ENCODE measurements at regions not wholly inside any gene's neighbourhood (a gene's known extent, or its start where the extent isn't known, plus 50 kb on each side); places are given as distances from the start of the nearest gene placed in this dataset.
"Not testable (repeated sequence)": the region's sequence is repeated elsewhere in the genome, so short reads cannot be mapped to it uniquely, and the experiment has no call there.

DNA sequence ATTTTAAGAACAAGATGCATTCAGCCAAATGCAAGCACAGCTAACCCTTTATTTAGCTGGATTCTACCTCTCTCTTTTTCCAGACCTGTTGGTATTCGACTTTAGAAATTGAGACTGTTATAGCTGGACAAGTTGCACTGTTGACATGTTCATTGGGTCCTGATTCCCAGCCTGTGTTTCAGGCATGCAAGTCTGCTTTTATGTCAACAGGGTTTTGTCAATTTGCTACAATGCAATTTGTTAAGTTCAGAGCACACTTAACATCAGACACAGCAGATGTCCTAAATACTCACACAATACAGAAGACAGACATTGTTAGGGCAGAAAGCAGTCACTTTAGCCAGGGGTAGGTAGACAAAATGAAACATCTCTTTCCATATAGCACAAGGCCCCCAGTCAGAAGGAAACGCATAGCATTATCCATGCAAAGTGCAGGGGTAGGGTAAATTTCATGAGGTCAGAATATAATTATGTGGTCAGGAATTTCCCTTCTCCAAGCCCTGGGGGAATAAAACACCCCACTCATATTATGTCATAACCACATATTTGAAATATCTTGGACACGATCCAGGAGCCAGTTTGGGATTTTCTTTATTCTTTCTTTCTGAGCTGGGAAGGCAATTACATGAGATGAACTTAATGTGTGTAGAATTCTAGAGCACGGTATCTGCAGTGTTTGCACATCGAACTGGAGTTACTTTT is 504.1 kb downstream of the NTRK3 start:
- peak; percentile 86 for DNase-seq

DNA sequence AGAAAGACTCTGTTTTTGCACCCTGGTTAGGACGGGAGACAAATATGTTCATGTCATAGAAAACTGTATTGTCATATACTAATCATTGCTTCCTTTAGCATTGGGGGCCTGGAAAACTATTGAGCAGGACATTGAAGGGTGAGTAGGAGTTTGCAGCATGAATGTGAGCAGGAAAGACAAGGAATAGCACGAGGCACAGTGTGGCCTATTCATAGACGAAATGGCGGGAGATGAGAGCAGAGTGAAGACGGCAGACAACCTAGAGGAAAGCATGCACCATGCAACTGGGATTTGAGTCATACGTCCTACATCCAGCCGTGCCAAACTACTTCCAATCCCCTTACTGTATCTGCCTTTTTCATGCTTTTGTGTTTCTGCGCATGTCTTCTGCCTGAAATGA is 508.1 kb downstream of the NTRK3 start:
- no peak for DNase-seq

DNA sequence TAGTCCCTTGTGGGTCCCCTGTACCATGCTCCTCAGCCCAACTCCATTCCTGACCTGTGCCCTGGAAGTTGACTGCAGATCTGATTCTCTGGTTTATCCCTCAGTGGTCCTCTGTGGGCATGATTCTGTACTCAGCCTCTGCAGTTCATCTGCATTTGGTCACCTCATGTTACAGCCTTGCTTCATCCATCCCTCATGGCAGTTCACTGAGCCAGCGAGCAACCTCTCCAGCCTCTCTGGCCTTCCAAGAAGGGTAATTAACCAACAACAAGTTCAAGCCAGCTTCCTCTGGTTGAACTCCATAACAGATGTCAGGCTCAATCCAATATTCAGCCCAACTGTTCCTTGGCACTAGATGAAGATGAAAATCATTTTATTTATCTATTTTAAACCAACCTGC is 509.5 kb downstream of the NTRK3 start:
- no peak for DNase-seq

DNA sequence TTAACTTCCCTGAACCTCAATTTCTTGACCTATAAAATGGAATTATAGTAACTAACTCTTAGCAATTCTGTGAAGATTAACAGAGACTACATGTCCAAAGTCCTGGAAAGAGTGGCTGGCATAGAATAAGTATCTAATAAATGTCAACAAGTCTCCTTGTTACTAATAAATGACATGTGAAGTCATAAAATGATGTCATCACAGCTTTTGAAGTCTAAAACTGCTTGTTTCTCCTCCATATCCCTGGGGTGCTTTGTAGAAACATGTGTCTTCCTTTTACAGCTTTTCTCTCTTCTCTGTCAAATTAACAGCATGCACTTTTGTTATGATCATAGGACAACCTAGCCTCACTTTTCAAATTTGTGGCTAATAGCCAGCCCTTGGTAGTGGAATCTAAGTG is 510.2 kb downstream of the NTRK3 start:
- DNase-seq, result no peak

DNA sequence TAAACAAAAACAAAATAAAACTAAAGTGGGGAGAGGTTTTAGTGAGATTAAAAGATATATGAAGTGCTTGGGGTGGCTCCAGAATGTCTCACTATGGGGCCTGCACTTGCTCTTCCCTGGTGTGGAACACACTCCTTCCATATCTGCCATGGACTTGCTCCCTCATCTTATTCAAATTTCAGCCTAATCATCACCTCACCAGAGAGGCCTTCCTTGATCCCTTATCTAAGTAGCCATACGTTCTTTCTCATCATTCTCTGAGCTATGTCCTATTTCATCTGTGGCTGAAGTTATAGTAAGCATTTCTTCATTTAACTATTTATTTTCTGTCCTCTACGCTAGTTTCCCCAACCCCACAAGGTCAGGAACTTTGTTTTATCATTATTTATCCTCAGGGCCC is 511.7 kb downstream of the NTRK3 start:
- DNase-seq, result no peak

DNA sequence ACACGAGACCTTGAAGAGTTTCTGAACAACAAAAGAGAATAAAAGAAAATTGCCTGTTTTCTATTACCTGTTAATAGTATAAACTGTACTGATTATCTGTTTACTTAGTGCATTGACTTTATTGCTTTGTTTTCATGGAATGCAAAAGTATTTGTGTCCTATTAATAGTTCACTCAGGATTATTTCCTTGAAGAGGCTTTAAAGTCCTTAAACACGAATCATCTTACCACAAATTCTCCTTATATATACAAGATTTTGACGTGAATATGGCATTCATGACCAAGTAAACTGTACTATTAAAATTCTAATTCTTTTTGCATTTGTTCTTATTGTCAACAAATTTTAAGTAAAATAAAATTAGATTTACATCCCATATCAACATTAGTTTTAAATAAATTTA is 513.0 kb downstream of the NTRK3 start:
- DNase-seq, result no peak

DNA sequence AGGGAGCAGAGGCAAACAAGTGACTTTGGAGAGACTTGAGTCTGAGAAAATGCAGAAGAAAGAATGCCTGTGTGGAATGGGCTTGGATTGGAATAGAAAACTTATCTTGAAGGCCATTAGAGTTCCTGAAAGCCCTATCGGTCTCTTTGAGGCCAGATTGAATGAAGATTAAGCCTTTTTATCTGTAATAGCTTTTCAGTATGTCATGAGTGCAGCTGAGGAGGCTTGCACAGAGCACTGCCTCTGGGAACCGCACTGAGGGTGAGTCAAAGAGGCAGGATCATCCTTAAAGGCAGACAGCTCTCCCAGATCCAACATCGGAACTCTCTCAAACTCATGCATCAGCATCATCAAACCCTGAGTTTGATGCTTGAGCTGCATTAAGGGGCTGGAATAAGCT is 515.2 kb downstream of the NTRK3 start:
- DNase-seq, result no peak

DNA sequence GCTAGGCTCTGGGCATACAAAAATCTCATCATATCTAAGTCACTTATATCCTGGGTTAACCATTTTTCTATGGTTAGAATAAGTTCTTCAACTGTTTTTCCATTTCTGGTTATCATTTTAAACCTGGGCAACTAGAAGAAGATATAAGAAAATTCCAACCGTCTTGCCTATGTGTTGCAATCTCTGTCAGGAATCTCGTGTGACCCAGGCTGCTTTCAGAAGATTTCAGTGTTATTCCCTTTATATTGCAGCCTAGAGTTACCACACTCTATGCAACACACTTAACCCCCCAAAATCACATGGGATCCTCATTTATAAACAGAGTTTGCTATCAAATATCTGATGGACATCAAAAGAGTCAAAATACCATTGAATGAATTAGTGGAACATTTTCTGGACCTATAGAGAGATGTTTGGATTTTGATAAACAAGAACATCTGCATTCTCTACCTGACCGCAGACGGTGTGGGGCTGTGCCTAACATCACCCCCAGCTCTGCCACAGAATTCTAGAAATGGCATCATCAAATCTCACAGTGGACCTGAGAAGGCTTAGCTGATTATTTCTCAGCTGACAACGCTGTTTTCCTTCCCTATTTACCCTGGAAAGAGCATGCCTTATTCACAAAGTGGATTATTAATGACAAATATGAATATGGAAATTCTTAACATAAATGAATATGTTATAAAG is 515.7 kb downstream of the NTRK3 start:
- DNase-seq, result no peak

DNA sequence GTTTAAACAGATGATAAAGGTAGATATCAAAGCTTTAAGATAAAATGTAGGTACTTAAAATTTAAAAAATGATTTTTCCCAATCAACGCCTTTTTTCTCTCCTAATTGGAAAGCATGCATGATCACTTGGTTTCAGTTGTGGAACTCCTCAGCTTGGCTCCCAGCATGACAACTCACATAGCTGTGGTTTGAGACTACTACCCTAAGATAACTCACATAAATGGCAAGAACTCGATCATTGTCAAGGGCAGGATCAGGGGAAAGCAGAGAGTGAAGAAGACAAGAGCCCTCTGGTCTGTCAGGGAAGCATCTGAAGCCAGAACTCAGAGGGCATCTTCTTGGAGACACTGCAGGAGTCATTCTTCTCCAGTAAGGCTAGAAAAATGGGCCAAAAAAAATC is 516.7 kb downstream of the NTRK3 start:
- DNase-seq, result no peak

DNA sequence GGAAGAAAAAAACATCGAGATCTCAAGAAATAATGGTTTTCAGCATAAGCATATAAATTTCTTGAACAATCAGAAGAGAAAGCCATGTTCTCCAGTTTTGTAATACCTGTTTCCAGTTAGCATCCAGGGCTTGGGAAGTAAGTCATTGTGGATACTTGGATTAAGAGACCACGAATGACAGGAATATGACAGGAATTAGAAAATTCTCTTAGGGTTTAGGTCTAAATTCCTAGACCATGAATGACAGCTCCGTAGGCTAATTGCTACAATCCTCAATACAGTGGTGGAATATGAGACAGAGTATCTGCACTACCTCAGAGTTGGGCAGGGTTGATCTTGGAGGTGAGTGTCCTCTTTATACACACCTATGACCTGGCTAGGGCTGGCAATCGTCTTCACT is 517.5 kb downstream of the NTRK3 start:
- no peak for DNase-seq

DNA sequence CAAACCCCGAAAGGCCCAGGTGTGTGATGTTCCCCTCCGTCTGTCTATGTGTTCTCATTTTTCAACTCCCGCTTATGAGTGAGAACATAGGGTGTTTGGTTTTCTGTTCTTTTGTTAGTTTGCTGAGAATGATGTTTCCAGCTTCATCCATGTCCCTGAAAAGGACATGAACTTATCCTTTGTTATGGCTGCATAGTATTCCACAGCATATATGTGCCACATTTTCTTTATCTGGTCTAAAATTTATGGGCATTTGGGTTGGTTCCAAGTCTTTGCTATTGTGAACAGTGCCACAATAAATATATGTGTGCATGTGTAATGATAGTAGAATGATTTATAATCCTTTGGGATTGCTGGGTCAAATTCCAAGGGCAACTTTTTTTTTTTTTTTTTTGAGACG is 519.1 kb downstream of the NTRK3 start:
- not testable (repeated sequence) for DNase-seq

DNA sequence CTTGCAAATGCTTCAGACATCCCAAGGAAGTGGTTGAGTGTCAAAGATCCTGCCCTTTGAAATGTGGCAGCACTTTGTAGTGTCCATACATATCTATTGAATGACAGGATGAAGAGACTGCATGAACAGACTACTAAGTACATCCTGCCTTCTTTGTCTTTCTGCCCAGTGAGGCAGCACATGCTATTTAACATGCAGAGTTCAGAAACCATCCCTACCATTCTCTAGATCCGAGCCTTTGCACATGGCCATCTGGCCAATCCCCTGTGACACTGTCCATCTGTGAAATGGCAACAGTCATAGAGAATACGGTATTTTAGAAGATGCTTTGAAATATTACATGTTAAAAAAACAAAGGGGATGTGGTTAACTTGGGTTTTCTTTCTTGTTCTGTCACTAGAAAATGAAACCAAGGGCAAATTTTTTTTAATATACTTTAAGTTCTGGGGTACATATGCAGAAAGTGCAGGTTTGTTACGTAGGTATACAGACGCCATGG is 519.6 kb downstream of the NTRK3 start:
- no peak for DNase-seq

DNA sequence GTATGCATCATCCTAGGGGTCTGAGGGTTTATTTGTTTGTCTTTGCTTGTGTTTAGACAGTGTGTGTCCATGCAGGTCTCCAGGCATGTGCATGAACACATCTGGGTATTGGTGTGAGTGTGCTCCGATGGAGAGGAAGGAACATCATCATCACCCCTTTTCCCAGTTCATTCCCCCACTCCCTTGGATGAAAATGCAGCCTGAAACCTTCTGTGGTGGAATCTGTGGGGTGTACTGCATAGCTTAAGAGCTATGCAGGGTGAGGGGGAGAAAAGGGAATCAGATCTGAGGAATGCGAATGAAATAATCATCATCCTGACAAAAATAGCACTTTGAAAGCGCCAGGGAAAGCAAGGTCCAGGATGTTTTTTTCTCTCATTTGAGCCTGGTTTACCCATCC is 520.1 kb downstream of the NTRK3 start:
- no peak for DNase-seq

DNA sequence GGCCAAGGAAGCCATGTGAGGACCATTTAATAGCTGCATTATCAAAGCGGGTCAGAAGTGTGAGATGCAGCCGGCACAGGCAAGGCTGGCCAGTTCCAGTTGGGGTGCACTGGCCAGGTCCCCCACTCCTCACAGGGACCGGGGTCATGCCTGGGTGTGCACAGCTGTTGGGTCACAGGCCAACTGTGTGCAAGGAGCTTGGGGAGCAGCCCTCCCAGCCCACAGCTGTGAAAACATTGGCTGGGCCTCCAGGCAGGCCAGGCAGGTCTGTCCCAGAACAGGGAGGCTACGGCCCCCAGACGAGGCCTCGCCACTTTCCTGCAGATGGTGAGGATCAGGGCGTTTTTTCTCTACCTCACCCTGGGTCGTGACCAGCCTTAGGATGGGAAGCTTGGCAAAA is 521.0 kb downstream of the NTRK3 start:
- no peak for DNase-seq

DNA sequence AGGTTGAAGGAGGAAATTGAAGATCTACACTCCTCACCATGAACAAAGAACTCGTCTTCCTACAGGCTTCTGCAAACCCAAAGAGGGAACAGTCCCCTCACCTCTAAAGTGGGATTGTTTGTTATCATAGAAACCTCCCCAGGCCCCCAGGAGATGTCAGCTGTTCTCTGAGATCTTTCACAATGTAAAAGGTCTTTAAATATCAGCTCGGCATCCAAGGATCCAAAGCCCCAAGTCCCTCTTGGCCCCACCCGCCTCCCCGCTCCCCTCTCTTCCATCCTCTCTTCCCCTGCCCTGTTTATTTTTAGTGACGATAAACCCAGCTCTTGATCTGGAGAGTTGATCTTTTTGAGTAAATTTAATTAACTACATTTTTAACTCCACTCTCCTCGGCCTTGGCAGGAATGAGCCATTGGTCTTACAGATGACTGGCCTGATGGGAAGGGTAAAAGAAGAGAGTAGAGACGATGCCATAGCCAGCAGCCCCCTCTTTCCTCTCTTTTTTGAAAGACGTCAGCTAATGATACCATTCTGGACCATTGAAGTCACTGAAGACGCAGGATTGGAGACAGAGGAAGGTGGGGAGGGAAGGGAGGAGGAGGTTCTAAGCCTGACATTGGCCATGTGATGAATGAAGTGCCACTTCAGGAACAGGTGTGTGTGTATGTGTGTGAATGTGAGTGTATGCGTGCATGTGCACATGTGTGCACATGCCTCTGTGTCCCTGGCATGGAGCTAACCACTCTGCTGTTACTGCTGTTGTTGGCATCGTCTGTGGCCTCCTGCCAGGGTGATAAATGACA is 521.8 kb downstream of the NTRK3 start:
- DNase-seq, result no peak

DNA sequence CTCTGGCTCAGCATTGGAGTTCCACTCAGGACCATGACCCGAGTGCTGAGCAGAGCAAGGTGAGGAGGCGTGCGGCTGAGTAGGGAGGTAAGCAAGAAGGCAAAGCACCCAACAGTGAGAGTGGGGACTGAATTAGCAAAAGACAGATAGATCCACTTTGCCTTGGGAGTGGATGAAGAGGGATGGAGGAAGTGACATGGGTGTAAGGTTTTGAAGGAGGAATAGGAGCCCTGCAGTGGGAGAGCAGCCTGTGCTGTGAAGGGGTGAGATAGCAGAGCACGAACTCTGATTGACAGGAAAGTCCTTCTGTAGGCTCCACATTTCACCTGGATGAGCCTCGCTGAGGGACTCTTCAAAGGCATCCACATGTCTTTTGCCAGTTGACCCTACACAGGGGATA is 522.6 kb downstream of the NTRK3 start:
- DNase-seq, result no peak

DNA sequence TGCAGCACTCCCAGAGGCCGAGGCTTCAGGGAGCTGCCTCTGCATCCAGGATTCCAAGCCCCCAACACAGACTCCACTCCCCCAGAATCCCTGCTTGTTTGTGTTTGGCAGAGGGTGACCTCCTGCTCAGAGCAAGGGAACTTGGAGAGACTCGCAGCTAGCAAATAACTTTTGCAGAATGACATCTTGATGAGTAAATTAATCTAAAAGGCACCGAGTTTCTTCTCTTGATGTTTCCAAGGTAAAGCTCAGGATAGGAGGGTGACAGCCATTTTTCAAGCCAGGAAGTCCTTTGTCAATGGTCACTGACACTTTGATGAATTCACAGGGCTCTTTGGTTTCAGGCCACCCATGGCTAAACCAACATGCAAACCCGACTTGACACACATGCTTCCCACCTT is 523.0 kb downstream of the NTRK3 start:
- DNase-seq, result no peak

DNA sequence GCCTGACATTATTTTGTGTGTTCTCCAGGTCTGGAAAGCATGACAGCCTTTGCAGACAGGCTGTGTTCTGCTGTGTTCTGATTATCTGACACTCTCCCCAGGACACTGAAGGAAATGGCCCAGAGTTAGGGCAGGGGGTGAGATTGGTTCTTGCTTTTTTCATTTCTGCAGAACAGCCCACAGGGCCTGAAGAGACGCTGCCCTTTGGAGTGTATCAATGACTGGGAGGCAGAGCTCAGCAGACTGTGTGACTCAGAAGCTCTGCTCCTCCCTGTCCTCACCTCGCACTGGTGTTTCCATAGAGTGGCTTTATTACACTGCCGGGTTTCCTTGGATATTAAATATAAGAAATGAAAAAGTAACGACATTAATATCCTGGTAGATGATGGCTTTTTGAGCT is 523.6 kb downstream of the NTRK3 start:
- DNase-seq, result no peak

DNA sequence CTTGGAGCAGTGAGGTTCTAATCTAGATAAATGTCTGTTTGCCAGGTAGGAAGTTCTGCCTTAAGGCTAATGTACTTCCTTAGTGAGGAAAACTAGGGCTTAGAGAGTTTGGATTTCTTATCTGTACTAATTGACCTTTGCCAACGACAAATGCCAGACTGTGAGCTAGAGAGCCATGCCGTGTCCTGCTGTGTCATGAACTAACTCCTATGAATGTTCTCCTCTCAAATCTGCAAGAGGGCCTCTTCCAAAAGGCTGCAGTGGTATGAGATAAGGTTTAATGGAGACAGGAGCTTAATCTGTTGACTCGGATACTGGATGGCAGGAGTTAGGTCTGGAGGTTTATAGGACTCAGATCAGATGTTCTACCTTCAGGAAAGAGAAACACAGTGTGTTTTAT is 524.9 kb downstream of the NTRK3 start:
- no peak for DNase-seq

DNA sequence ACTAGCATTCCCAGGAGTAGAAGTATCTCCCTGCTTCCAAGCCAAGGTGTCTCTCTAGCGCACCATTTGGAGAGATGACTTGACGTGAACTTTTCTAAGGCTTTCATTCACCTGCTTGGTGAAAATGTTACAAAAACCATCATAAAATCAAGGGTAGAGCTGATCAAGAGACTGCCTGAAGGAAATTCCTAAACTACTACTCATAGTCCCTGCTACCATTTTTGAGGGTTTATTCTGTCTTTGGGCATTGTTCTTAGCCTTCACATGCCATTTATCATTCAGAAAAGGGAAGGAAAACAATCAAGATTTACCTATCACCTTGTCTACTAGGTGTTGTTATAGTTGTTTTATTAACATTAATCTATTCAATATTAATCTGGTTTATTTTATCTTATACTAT is 525.8 kb downstream of the NTRK3 start:
- DNase-seq, result no peak

DNA sequence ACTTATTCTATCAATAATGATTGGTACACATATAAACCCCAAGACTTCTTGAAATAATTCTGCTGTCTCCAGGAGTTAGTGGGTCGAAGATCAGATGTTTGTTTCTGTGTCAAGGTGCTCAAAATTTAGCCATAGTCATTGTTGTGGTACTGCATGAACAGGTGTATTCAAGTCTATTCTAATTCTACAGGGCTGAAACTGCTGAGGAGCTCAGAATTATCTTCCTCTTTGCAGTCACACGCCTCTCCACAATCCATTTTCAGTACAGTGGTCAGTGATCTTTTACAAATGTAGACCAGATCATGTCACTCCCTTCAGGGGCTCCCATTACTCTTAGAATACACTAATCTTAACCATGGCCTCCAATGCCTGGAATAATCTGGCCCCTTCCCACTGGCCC is 527.5 kb downstream of the NTRK3 start:
- no peak for DNase-seq

DNA sequence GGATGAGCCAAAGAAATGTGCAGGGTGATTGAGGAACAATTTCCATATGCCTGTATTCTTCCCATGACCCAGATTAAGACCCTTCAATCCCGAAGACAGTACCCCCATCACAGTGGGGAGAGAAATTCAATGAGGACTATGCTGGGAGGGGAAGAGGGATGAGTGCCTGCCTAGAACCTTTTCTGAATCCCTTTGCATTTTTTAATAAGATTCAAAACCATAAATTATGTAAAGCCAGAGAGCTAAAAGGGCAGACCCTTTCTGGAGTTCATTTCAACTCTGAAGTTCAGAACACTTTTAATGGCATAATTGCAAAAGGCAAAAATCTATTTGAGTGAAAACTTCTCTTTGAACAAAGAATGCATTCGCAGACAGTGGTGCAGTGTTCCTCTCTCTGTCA is 529.5 kb downstream of the NTRK3 start:
- DNase-seq, result no peak

DNA sequence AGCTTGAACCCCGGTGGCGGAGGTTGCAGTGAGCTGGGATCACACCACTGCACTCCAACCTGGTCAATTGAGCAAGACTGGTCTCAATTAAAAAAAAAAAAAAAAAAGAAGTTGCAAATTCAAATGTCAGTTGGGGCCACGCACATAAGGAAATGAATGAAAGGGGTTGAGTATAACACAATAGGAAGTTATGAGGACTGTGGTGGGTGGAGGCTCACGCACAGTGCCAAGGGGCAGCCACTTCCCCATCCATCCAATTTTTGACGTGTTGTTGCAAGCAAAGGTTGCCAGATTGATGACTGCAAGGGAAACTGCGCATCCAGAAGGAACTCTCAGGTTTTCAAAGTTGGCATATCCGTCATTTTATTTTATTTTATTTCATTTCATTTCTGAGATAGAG is 532.2 kb downstream of the NTRK3 start:
- peak; percentile 65 for DNase-seq

All from suppressor macrophage treated with lipopolysaccharide for 4 hours (primary cell).